H1 (cell line): ENCODE measurements at regions not wholly inside any gene's neighbourhood (a gene's known extent, or its start where the extent isn't known, plus 50 kb on each side); places are given as distances from the start of the nearest gene placed in this dataset.

Experiments
- CTCF ChIA-PET: fragments of 300-600 bp; sonication (Branson Sonifier 250); formaldehyde crosslinking; loops from one replicate; lab custom pipeline; 2021; ENCODE audit not compliant: partially characterized antibody; lab: Charles Lee
- POLR2A ChIA-PET: fragments of 300-600 bp; sonication (Branson Sonifier 250); formaldehyde crosslinking; loops from one replicate; lab custom pipeline; 2021; ENCODE audit warnings: inconsistent platforms; ENCODE audit not compliant: partially characterized antibody; lab: Charles Lee
- DNase-seq, 2 experiments: peaks; one replicate each; pipeline versions ENCODE4 v3.0.0 to v3.0.0-alpha.2; 2010 to 2022; ENCODE audit warnings: low spot score in 2 of 2, low read depth in 1 of 2, mixed read lengths in 1 of 2
- FAIRE-seq: peaks from 2 replicates; lab custom pipeline; 2011; peaks lifted over from hg19 to GRCh38; lab: Jason Lieb, UNC
- H2AFZ ChIP-seq: 2 replicates; pipeline ENCODE4 v1.8.1; 2012; ENCODE audit warnings: low read length, inconsistent platforms
- H2AK5ac ChIP-seq: 2 replicates; pipeline ENCODE4 v1.6.1; 2013; ENCODE audit warnings: low read depth, low read length
- H2BK120ac ChIP-seq: replicated peaks from 2 replicates; pipeline ENCODE3; 2013; ENCODE audit warnings: low read depth, low read length, inconsistent platforms
- H2BK12ac ChIP-seq: 2 replicates; pipeline ENCODE4 v1.6.1; 2013; ENCODE audit warnings: low read depth, low read length
- H2BK15ac ChIP-seq: 2 replicates; pipeline ENCODE4 v1.6.1; 2013; ENCODE audit warnings: low read length
- H2BK20ac ChIP-seq: 2 replicates; pipeline ENCODE4 v1.6.1; 2013; ENCODE audit warnings: low read length
- H2BK5ac ChIP-seq: 2 replicates; pipeline ENCODE4 v1.6.1; 2013; ENCODE audit warnings: low read depth, low read length
- H3K14ac ChIP-seq: 2 replicates; pipeline ENCODE4 v1.6.1; 2013; ENCODE audit warnings: inconsistent platforms; ENCODE audit not compliant: insufficient read length
- H3K18ac ChIP-seq: 2 replicates; pipeline ENCODE4 v1.6.1; 2013; ENCODE audit warnings: low read length; ENCODE audit errors: extremely low read depth
- H3K23ac ChIP-seq: 2 replicates; pipeline ENCODE4 v1.6.1; 2013; ENCODE audit warnings: inconsistent platforms; ENCODE audit not compliant: insufficient read length
- H3K23me2 ChIP-seq: 2 replicates; pipeline ENCODE4 v1.6.1; 2013; ENCODE audit warnings: low read depth, low read length
- H3K27ac ChIP-seq: 2 replicates; pipeline ENCODE4 v1.6.1; 2011; ENCODE audit warnings: low read depth, low read length, inconsistent platforms
- H3K27me3 ChIP-seq, 4 experiments: replicated peaks in 1 of 4; 1 replicate in 1 of 4; 2 replicates in 3 of 4; pipeline versions ENCODE4 v1.6.1 to v1.8.1; 2011 to 2013; ENCODE audit warnings: low read length in 3 of 4, mild to moderate bottlenecking in 3 of 4, inconsistent platforms in 2 of 4, mixed read lengths in 2 of 4, moderate library complexity in 1 of 4; ENCODE audit not compliant: control insufficient read depth in 3 of 4, insufficient read depth in 3 of 4; ENCODE audit errors: extremely low read depth in 1 of 4
- H3K36me3 ChIP-seq, 4 experiments: 2 replicates each; pipeline versions ENCODE4 v1.6.1 to v1.8.1; 2011 to 2013; ENCODE audit warnings: mild to moderate bottlenecking in 4 of 4, low read length in 3 of 4, moderate library complexity in 2 of 4, control low read depth in 1 of 4, inconsistent platforms in 1 of 4; ENCODE audit not compliant: insufficient read depth in 4 of 4, control insufficient read depth in 2 of 4
- H3K4ac ChIP-seq: replicated peaks from 2 replicates; pipeline ENCODE3; 2013; ENCODE audit warnings: low read length, low read depth, mixed read lengths, inconsistent platforms; ENCODE audit not compliant: insufficient read length
- H3K4me1 ChIP-seq, 4 experiments: replicated peaks in 1 of 4; 1 replicate in 1 of 4; 2 replicates in 3 of 4; pipeline versions ENCODE4 v1.6.1 to v1.8.1; 2011 to 2013; ENCODE audit warnings: low read length in 3 of 4, inconsistent platforms in 2 of 4, mixed read lengths in 1 of 4; ENCODE audit not compliant: insufficient read depth in 4 of 4, control insufficient read depth in 3 of 4
- H3K4me2 ChIP-seq, 2 experiments: 2 replicates each; pipeline versions ENCODE4 v1.6.1 to v1.8.1; 2011 to 2013; ENCODE audit warnings: low read depth in 2 of 2, low read length in 2 of 2, control low read depth in 1 of 2, inconsistent platforms in 1 of 2, mild to moderate bottlenecking in 1 of 2; ENCODE audit not compliant: insufficient read depth in 1 of 2
- H3K4me3 ChIP-seq, 4 experiments: fragments of 200-600, 300-600 bp in 1 of 4; sonication (generic), shearing (Covaris generic), sonication (Bioruptor Twin) in 1 of 4; 2 replicates each; pipeline versions ENCODE4 v1.5.1 to v1.8.1; 2011 to 2016; ENCODE audit warnings: low read length in 4 of 4, low read depth in 3 of 4, control low read depth in 2 of 4, inconsistent platforms in 2 of 4, mild to moderate bottlenecking in 2 of 4, mixed read lengths in 1 of 4, moderate library complexity in 1 of 4; ENCODE audit not compliant: insufficient read depth in 2 of 4; ENCODE audit errors: extremely low read depth in 1 of 4
- H3K56ac ChIP-seq: replicated peaks from 2 replicates; pipeline ENCODE3; 2013; ENCODE audit warnings: low read depth, mild to moderate bottlenecking, mixed read lengths, low read length, inconsistent platforms; ENCODE audit not compliant: insufficient read length
- H3K79me1 ChIP-seq: 2 replicates; pipeline ENCODE4 v1.6.1; 2013; ENCODE audit warnings: low read depth, low read length, control low read depth
- H3K79me2 ChIP-seq, 2 experiments: 2 replicates each; pipeline versions ENCODE4 v1.6.1 to v1.8.1; 2012 to 2013; ENCODE audit warnings: low read length in 2 of 2, mild to moderate bottlenecking in 2 of 2, inconsistent platforms in 1 of 2; ENCODE audit not compliant: insufficient read depth in 2 of 2, control insufficient read depth in 1 of 2
- H3K9ac ChIP-seq, 4 experiments: replicated peaks in 1 of 4; 1 replicate in 1 of 4; 2 replicates in 3 of 4; pipeline versions ENCODE4 v1.6.1 to v1.8.1; 2011 to 2013; ENCODE audit warnings: low read depth in 3 of 4, low read length in 3 of 4, control low read depth in 2 of 4, mild to moderate bottlenecking in 2 of 4, moderate library complexity in 2 of 4, inconsistent platforms in 1 of 4; ENCODE audit errors: extremely low read depth in 1 of 4
- H3K9me3 ChIP-seq, 2 experiments: 2 replicates each; pipeline versions ENCODE4 v1.6.1 to v1.8.1; 2012 to 2013; ENCODE audit warnings: mild to moderate bottlenecking in 2 of 2, moderate library complexity in 2 of 2, control low read depth in 1 of 2, inconsistent platforms in 1 of 2, low read depth in 1 of 2, low read length in 1 of 2, mixed read lengths in 1 of 2; ENCODE audit not compliant: insufficient read depth in 2 of 2
- H4K20me1 ChIP-seq, 2 experiments: replicated peaks in 1 of 2; 2 replicates each; pipeline versions ENCODE3 to v1.8.1; 2011 to 2013; ENCODE audit warnings: inconsistent platforms in 2 of 2, low read length in 2 of 2, mild to moderate bottlenecking in 1 of 2; ENCODE audit not compliant: insufficient read depth in 2 of 2, control insufficient read depth in 1 of 2
- H4K5ac ChIP-seq: 2 replicates; pipeline ENCODE4 v1.6.1; 2013; ENCODE audit warnings: low read length, low read depth, mixed read lengths, inconsistent platforms; ENCODE audit not compliant: insufficient read length
- H4K8ac ChIP-seq: 2 replicates; pipeline ENCODE4 v1.8.0; 2013; ENCODE audit warnings: mild to moderate bottlenecking, moderate library complexity, low read length, inconsistent platforms; ENCODE audit not compliant: insufficient read depth; ENCODE audit errors: extremely low read depth
- H4K91ac ChIP-seq: replicated peaks from 2 replicates; pipeline ENCODE3; 2013; ENCODE audit warnings: low read length, mixed read lengths, inconsistent platforms; ENCODE audit not compliant: insufficient read length
- CBX8 ChIP-seq: fragments of 300-800, 300-1000 bp; sonication (generic); IDR thresholded peaks from 2 replicates; pipeline ENCODE4 v1.7.1; 2016; ENCODE audit warnings: low read depth, low read length, borderline replicate concordance
- GTF2F1 ChIP-seq: IDR thresholded peaks from 2 replicates; pipeline ENCODE4 v1.6.1; 2012; ENCODE audit warnings: low read depth, low read length, improper control_type of control experiment, borderline replicate concordance
- MAFK ChIP-seq: IDR thresholded peaks from 2 replicates; pipeline ENCODE4 v1.6.1; 2012; ENCODE audit warnings: low read depth, mild to moderate bottlenecking, improper control_type of control experiment, low read length
- MAX ChIP-seq: IDR thresholded peaks from 2 replicates; pipeline ENCODE4 v1.6.1; 2012; ENCODE audit warnings: inconsistent platforms
- NANOG ChIP-seq: IDR thresholded peaks from 2 replicates; pipeline ENCODE4 v1.6.1; 2011; ENCODE audit warnings: low read length, low read depth, mild to moderate bottlenecking, inconsistent platforms; ENCODE audit not compliant: insufficient read depth, poor library complexity, severe bottlenecking
- RXRA ChIP-seq: IDR thresholded peaks from 2 replicates; pipeline ENCODE4 v1.6.1; 2011; ENCODE audit warnings: low read depth, mild to moderate bottlenecking, low read length, moderate library complexity; ENCODE audit not compliant: insufficient read depth
- SAP30 ChIP-seq: fragments of 300-600 bp; sonication (generic); IDR thresholded peaks from 2 replicates; pipeline ENCODE4 v1.7.1; 2012; ENCODE audit warnings: low read length, moderate library complexity, mild to moderate bottlenecking, inconsistent platforms; ENCODE audit not compliant: insufficient read depth, insufficient replicate concordance
- SP1 ChIP-seq: IDR thresholded peaks from 2 replicates; pipeline ENCODE4 v1.6.1; 2011; ENCODE audit warnings: low read depth, low read length
- SP2 ChIP-seq: IDR thresholded peaks from 2 replicates; pipeline ENCODE4 v1.6.1; 2012; ENCODE audit warnings: mild to moderate bottlenecking, low read length, inconsistent platforms
- WGBS, 2 experiments: shearing (Covaris generic) in 1 of 2; methylation state at CpG; one replicate each; pipeline versions ENCODE4 v1.1.6 to v1.1.7; 2013 to 2015; ENCODE audit warnings: low lambda C conversion rate in 2 of 2, mixed read lengths in 2 of 2, inconsistent platforms in 1 of 2, low coverage in 1 of 2, missing lambda C conversion rate in 1 of 2; ENCODE audit not compliant: insufficient replicate concordance in 2 of 2, insufficient coverage in 1 of 2, insufficient read length in 1 of 2; ENCODE audit errors: extremely low coverage in 1 of 2, missing lambda C conversion rate in 1 of 2; 5-methylcytosine and 5-hydroxymethylcytosine counted together
- TF ChIP-seq, protein P1 (sequence below), 3 experiments: IDR thresholded peaks; 1 replicate in 2 of 3; 2 replicates in 1 of 3; pipeline versions ENCODE4 v1.5.1 to v1.6.1; 2011; ENCODE audit warnings: low read length in 3 of 3, mild to moderate bottlenecking in 3 of 3, inconsistent platforms in 2 of 3, low read depth in 1 of 3, moderate library complexity in 1 of 3; ENCODE audit not compliant: insufficient read depth in 1 of 3; ENCODE audit errors: control extremely low read depth in 1 of 3

- H3K27me3 ChIP-seq, result 0 out of 7 replicates have a peak, but pooled peaks cover 0 to 3% (median 0%) of the 10 kb centered on the region in 4 experiments
- no peak for TF ChIP-seq MAFK
- no peak for TF ChIP-seq RXRA
- TF ChIP-seq MAX, result peak; percentile 61
- TF ChIP-seq SAP30, result no peak
- no peak for TF ChIP-seq GTF2F1
- no peak for TF ChIP-seq SP1
- TF ChIP-seq CBX8, result no peak
- TF ChIP-seq, protein P1, sequence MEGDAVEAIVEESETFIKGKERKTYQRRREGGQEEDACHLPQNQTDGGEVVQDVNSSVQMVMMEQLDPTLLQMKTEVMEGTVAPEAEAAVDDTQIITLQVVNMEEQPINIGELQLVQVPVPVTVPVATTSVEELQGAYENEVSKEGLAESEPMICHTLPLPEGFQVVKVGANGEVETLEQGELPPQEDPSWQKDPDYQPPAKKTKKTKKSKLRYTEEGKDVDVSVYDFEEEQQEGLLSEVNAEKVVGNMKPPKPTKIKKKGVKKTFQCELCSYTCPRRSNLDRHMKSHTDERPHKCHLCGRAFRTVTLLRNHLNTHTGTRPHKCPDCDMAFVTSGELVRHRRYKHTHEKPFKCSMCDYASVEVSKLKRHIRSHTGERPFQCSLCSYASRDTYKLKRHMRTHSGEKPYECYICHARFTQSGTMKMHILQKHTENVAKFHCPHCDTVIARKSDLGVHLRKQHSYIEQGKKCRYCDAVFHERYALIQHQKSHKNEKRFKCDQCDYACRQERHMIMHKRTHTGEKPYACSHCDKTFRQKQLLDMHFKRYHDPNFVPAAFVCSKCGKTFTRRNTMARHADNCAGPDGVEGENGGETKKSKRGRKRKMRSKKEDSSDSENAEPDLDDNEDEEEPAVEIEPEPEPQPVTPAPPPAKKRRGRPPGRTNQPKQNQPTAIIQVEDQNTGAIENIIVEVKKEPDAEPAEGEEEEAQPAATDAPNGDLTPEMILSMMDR (IDR thresholded peaks at IDR 0.05; ENCODE audit: control extremely low read depth in 1 of 3, insufficient read depth in 1 of 3, low read depth in 1 of 3, low read length in 3 of 3), result peak; percentile 72 to 94 (median 86)
- no peak for TF ChIP-seq NANOG
- TF ChIP-seq SP2, result no peak
Measured at GRCh38 chr3:70120357-70120966, 120.9 kb downstream of the SAMMSON start.

More at GRCh38 chr3:70120357-70120966, 120.9 kb downstream of the SAMMSON start:
- no peak overlapping the region for H2BK20ac ChIP-seq
- no peak overlapping the region for H3K4me3 ChIP-seq
- peak; percentile 69 for FAIRE-seq
- H3K18ac ChIP-seq, result no peak overlapping the region
- H3K79me2 ChIP-seq, result no peaks in the 10 kb centered on the region
- H3K4me2 ChIP-seq, result no peak overlapping the region
- no peaks in the 10 kb centered on the region for H3K23me2 ChIP-seq
- no peak overlapping the region for H4K91ac ChIP-seq
- no peak overlapping the region for H2BK15ac ChIP-seq
- H4K20me1 ChIP-seq, result no peaks in the 10 kb centered on the region
- 93% methylated on average over 11 of the region's 11 CpGs; no CpG with 5 or more reads in 1 of the 2 experiments for WGBS, 2 experiments
- no peak overlapping the region for H4K5ac ChIP-seq
- no peak overlapping the region for H2BK12ac ChIP-seq
- no peak overlapping the region for H3K27ac ChIP-seq
- DNase-seq, result peak; percentile 75 to 91
- no peak overlapping the region for H3K14ac ChIP-seq
- no peak overlapping the region for H2AK5ac ChIP-seq
- H3K79me1 ChIP-seq, result no peaks in the 10 kb centered on the region
- H3K23ac ChIP-seq, result no peak overlapping the region
- no peaks in the 10 kb centered on the region for H3K4me1 ChIP-seq
- H2BK5ac ChIP-seq, result no peak overlapping the region
- CTCF ChIA-PET, result interaction anchor here (0.7 to 11.5 kb wide), 38 partner anchors 9 to 634 kb away, joined by 3 to 121 read pairs (median 4); no protein-coding TSS in a partner anchor
- POLR2A ChIA-PET, result no interaction called here
- H3K56ac ChIP-seq, result no peak overlapping the region
- 0 out of 4 replicates have a peak, but pooled peaks cover 4 to 9% of the 10 kb centered on the region in 2 experiments for H3K9me3 ChIP-seq
- H3K4ac ChIP-seq, result no peak overlapping the region
- no peak overlapping the region for H4K8ac ChIP-seq
- no peak overlapping the region for H2AFZ ChIP-seq
- no peaks in the 10 kb centered on the region for H3K36me3 ChIP-seq
- no peak overlapping the region for H2BK120ac ChIP-seq
- no peak overlapping the region for H3K9ac ChIP-seq
